DMS 273 (cell line): ENCODE measurements at regions not wholly inside any gene's neighbourhood (a gene's known extent, or its start where the extent isn't known, plus 50 kb on each side); places are given as distances from the start of the nearest gene placed in this dataset.
"Not testable (repeated sequence)": the region's sequence is repeated elsewhere in the genome, so short reads cannot be mapped to it uniquely, and the experiment has no call there.

Experiments used
- DNase-seq: peaks from one replicate; lab custom pipeline; 2025; ENCODE audit not compliant: unreplicated experiment; lab: John Stamatoyannopoulos, UW

- no peak for DNase-seq
These were observed 527.5 kb downstream of the PRR16 start for GRCh38 chr5:120991569-120991968.

GRCh38 chr5:120994112-120994511 lies 530.0 kb downstream of the PRR16 start:
- DNase-seq: no peak

- DNase-seq: no peak
These were observed 535.5 kb downstream of the PRR16 start for GRCh38 chr5:120999550-120999949.

GRCh38 chr5:121006217-121006616 lies 542.1 kb downstream of the PRR16 start:
- DNase-seq: no peak

GRCh38 chr5:121008041-121008440 lies 543.9 kb downstream of the PRR16 start:
- DNase-seq: no peak

GRCh38 chr5:121009058-121009457 lies 545.0 kb downstream of the PRR16 start:
- DNase-seq: no peak

- no peak for DNase-seq
These were observed 553.9 kb downstream of the PRR16 start for GRCh38 chr5:121018004-121018403.

- DNase-seq: no peak
These were observed 555.0 kb downstream of the PRR16 start for GRCh38 chr5:121019106-121019505.

- DNase-seq: no peak
These were observed 555.6 kb downstream of the PRR16 start for GRCh38 chr5:121019734-121020133.

- DNase-seq: no peak
These were observed 557.6 kb downstream of the PRR16 start for GRCh38 chr5:121021681-121022080.

- no peak for DNase-seq
These were observed 560.6 kb downstream of the PRR16 start for GRCh38 chr5:121024416-121025311.

- DNase-seq: no peak
These were observed 561.6 kb downstream of the PRR16 start for GRCh38 chr5:121025671-121026070.

GRCh38 chr5:121027636-121028035 lies 563.5 kb downstream of the PRR16 start:
- no peak for DNase-seq

- no peak for DNase-seq
These were observed 565.6 kb downstream of the PRR16 start for GRCh38 chr5:121029536-121030245.

GRCh38 chr5:121031491-121031890 lies 567.4 kb downstream of the PRR16 start:
- DNase-seq: no peak

GRCh38 chr5:121033334-121033733 lies 569.2 kb downstream of the PRR16 start:
- DNase-seq: no peak

- DNase-seq: no peak
These were observed 574.3 kb downstream of the PRR16 start for GRCh38 chr5:121038438-121038837.

- no peak for DNase-seq
These were observed 585.9 kb downstream of the PRR16 start for GRCh38 chr5:121049971-121050370.

- no peak for DNase-seq
These were observed 589.2 kb downstream of the PRR16 start for GRCh38 chr5:121053055-121053985.

GRCh38 chr5:121055586-121055985 lies 591.5 kb downstream of the PRR16 start:
- DNase-seq: no peak

- DNase-seq: not testable (repeated sequence)
These were observed 600.1 kb downstream of the PRR16 start for GRCh38 chr5:121064241-121064640.
